ENCODE measurements at regions not wholly inside any gene's neighbourhood (a gene's known extent, or its start where the extent isn't known, plus 50 kb on each side); places are given as distances from the start of the nearest gene placed in this dataset.
"Not testable (repeated sequence)": the region's sequence is repeated elsewhere in the genome, so short reads cannot be mapped to it uniquely, and the experiment has no call there.

- DNase-seq (ENCODE audit: low spot score) = no peak
- H3K4me3 Mint-ChIP-seq (ENCODE audit: unreplicated experiment) = no peak overlapping the region
- no peak for TF ChIP-seq CTCF (IDR thresholded peaks at IDR 0.05)
- H3K27ac Mint-ChIP-seq (ENCODE audit: unreplicated experiment) = no peak overlapping the region
- peaks cover 6% of the 10 kb centered on the region for H3K4me1 Mint-ChIP-seq (ENCODE audit: low read depth)
- H3K9me3 Mint-ChIP-seq (ENCODE audit: low read depth) = no peaks in the 10 kb centered on the region
- H3K27me3 Mint-ChIP-seq (ENCODE audit: low read depth) = peaks cover 39% of the 10 kb centered on the region
- H3K36me3 Mint-ChIP-seq (ENCODE audit: low read depth) = no peaks in the 10 kb centered on the region
Observed at GRCh38 chr3:61420136-61420759, 141.1 kb upstream of the PTPRG start.

GRCh38 chr3:61422945-61423673 is 138.3 kb upstream of the PTPRG start:
- DNase-seq (ENCODE audit: low spot score) = no peak
- Mint-ChIP-seq H3K4me3 (ENCODE audit: unreplicated experiment) (no peak overlapping the region), H3K27me3 (ENCODE audit: low read depth) (peaks cover 40% of the 10 kb centered on the region), H3K36me3 (ENCODE audit: low read depth) (no peaks in the 10 kb centered on the region), H3K9me3 (ENCODE audit: low read depth) (no peaks in the 10 kb centered on the region), H3K4me1 (ENCODE audit: low read depth) (no peaks in the 10 kb centered on the region), H3K27ac (ENCODE audit: unreplicated experiment) (no peak overlapping the region)
- TF ChIP-seq CTCF (IDR thresholded peaks at IDR 0.05) = no peak

- H3K4me1 Mint-ChIP-seq (ENCODE audit: low read depth) = no peaks in the 10 kb centered on the region
- no peak overlapping the region for H3K4me3 Mint-ChIP-seq (ENCODE audit: unreplicated experiment)
- H3K9me3 Mint-ChIP-seq (ENCODE audit: low read depth) = no peaks in the 10 kb centered on the region
- DNase-seq (ENCODE audit: low spot score) = no peak
- TF ChIP-seq CTCF (IDR thresholded peaks at IDR 0.05) = no peak
- peaks cover 40% of the 10 kb centered on the region for H3K27me3 Mint-ChIP-seq (ENCODE audit: low read depth)
- no peak overlapping the region for H3K27ac Mint-ChIP-seq (ENCODE audit: unreplicated experiment)
- no peaks in the 10 kb centered on the region for H3K36me3 Mint-ChIP-seq (ENCODE audit: low read depth)
Observed at GRCh38 chr3:61425356-61425755, 136.0 kb upstream of the PTPRG start.

GRCh38 chr3:61429106-61429505 is 132.3 kb upstream of the PTPRG start:
- Mint-ChIP-seq H3K27ac (ENCODE audit: unreplicated experiment) (no peak overlapping the region), H3K36me3 (ENCODE audit: low read depth) (no peaks in the 10 kb centered on the region), H3K9me3 (ENCODE audit: low read depth) (no peaks in the 10 kb centered on the region), H3K27me3 (ENCODE audit: low read depth) (peaks cover 38% of the 10 kb centered on the region), H3K4me3 (ENCODE audit: unreplicated experiment) (no peak overlapping the region), H3K4me1 (ENCODE audit: low read depth) (no peaks in the 10 kb centered on the region)
- DNase-seq (ENCODE audit: low spot score) = no peak
- TF ChIP-seq CTCF (IDR thresholded peaks at IDR 0.05) = no peak

- not testable (repeated sequence) for H3K4me3 Mint-ChIP-seq (ENCODE audit: unreplicated experiment); H3K27ac Mint-ChIP-seq (ENCODE audit: unreplicated experiment); DNase-seq (ENCODE audit: low spot score); H3K9me3 Mint-ChIP-seq (ENCODE audit: low read depth); H3K36me3 Mint-ChIP-seq (ENCODE audit: low read depth); H3K4me1 Mint-ChIP-seq (ENCODE audit: low read depth)
- peaks cover 27% of the 10 kb centered on the region for H3K27me3 Mint-ChIP-seq (ENCODE audit: low read depth)
Observed at GRCh38 chr3:61434901-61435300, 126.5 kb upstream of the PTPRG start.

- H3K27me3 Mint-ChIP-seq (ENCODE audit: low read depth) = peaks cover 29% of the 10 kb centered on the region
- not testable (repeated sequence) for H3K36me3 Mint-ChIP-seq (ENCODE audit: low read depth); DNase-seq (ENCODE audit: low spot score); H3K27ac Mint-ChIP-seq (ENCODE audit: unreplicated experiment); H3K9me3 Mint-ChIP-seq (ENCODE audit: low read depth); H3K4me1 Mint-ChIP-seq (ENCODE audit: low read depth); H3K4me3 Mint-ChIP-seq (ENCODE audit: unreplicated experiment)
Observed at GRCh38 chr3:61435361-61435760, 126.0 kb upstream of the PTPRG start.
